ENCODE measurements at regions not wholly inside any gene's neighbourhood (a gene's known extent, or its start where the extent isn't known, plus 50 kb on each side); places are given as distances from the start of the nearest gene placed in this dataset.
"Not testable (repeated sequence)": the region's sequence is repeated elsewhere in the genome, so short reads cannot be mapped to it uniquely, and the experiment has no call there.

- not testable (repeated sequence) for TF ChIP-seq CTCF (conservative IDR thresholded peaks at IDR 0.05; ENCODE audit: low read depth, low read length); EZH2 (IDR thresholded peaks at IDR 0.05; ENCODE audit: borderline replicate concordance, low read depth, low read length, poor library complexity, severe bottlenecking)
These were observed 181.7 kb downstream of the SPIN4 start for GRCh38 chrX:63169416-63169815.
